Epithelial cell of proximal tubule (primary cell): ENCODE measurements at regions not wholly inside any gene's neighbourhood (a gene's known extent, or its start where the extent isn't known, plus 50 kb on each side); places are given as distances from the start of the nearest gene placed in this dataset.
"Not testable (repeated sequence)": the region's sequence is repeated elsewhere in the genome, so short reads cannot be mapped to it uniquely, and the experiment has no call there.

Experiments used
- DNase-seq: peaks from one replicate; pipeline ENCODE4 v3.0.0-alpha.2; 2011; ENCODE audit warnings: low read depth
- H3K4me3 ChIP-seq: 2 replicates; pipeline ENCODE4 v1.5.1; 2011; ENCODE audit warnings: low read depth, mild to moderate bottlenecking, low read length
- TF ChIP-seq, protein P1 (sequence below): conservative IDR thresholded peaks from 2 replicates; pipeline ENCODE4 v1.5.1; 2012; ENCODE audit warnings: low read depth, mild to moderate bottlenecking, low read length

DNA sequence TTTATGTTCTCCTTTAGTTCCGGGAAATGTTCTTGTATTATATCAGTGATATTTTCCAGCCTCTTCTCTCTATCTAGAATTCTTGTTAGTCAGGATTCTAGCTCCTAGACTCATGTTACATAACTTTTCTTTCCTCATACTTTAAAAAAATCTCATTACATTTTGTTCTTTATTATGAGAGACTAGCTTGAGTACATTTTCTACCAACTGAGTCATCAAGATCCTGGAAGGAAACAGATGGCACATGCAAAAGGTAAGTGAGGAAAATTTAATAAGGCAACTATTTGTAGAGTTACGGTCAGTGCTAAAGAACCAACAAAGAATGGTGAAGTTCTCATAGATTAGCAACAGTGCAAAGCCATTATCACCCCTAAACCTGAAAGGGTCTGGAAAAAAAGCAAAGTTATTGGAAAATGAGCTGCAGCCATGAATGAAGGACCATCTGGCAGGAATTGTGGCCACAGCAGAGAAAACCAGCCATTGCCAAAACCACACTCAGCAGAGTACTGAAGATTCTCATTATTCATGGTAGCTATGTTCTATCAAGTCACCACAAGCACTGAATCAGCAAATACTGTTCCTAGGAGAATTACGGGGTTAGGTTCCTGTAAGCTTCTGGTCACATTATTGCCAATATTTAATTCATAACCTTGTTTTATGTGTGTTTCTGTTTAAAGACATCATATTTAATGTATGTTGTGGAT lies 98.3 kb upstream of the C7orf33 start:
- no peak for DNase-seq
- TF ChIP-seq, protein P1, sequence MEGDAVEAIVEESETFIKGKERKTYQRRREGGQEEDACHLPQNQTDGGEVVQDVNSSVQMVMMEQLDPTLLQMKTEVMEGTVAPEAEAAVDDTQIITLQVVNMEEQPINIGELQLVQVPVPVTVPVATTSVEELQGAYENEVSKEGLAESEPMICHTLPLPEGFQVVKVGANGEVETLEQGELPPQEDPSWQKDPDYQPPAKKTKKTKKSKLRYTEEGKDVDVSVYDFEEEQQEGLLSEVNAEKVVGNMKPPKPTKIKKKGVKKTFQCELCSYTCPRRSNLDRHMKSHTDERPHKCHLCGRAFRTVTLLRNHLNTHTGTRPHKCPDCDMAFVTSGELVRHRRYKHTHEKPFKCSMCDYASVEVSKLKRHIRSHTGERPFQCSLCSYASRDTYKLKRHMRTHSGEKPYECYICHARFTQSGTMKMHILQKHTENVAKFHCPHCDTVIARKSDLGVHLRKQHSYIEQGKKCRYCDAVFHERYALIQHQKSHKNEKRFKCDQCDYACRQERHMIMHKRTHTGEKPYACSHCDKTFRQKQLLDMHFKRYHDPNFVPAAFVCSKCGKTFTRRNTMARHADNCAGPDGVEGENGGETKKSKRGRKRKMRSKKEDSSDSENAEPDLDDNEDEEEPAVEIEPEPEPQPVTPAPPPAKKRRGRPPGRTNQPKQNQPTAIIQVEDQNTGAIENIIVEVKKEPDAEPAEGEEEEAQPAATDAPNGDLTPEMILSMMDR: no peak
- H3K4me3 ChIP-seq: no peak overlapping the region

DNA sequence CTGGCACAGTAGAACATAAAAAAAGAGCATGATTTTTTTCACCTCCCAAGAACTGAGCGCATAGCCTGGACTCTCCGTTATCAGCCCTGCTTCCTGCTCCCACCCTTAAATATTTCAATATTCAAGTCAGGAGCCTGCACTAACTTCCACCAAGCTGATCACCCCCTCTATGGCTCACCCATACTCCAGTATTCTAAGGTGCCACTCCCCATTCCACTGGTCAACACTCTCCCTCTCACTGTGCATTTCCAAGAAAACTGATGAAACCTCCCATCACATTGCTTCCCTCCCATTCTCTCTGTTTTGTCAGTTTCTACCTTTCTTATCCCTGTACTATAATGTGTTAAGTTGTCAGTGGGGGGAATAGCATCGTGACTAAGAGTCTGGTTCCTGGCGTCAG lies 95.0 kb upstream of the C7orf33 start:
- no peak for DNase-seq
- TF ChIP-seq, protein P1: no peak
- H3K4me3 ChIP-seq: no peak overlapping the region

DNA sequence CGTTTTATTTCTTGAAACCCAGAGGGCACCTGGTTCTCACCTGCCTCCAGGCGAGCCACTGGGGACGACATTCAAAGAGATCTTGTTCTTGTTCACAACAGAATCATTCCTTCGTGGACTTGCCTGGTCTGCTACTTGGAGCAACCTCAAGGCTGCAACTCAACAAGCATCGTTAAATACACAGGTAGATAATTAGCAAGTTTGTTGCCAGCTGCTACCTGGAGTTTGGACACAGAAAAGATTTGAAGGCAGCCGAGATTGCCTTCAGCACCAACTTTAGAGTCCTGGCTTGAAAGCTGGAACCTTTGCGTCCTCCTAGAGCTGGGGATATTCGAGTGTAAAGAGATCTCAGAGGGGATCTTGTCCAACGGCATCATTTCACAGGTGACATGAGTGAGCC lies 89.6 kb upstream of the C7orf33 start:
- no peak overlapping the region for H3K4me3 ChIP-seq
- no peak for DNase-seq
- TF ChIP-seq, protein P1: no peak

DNA sequence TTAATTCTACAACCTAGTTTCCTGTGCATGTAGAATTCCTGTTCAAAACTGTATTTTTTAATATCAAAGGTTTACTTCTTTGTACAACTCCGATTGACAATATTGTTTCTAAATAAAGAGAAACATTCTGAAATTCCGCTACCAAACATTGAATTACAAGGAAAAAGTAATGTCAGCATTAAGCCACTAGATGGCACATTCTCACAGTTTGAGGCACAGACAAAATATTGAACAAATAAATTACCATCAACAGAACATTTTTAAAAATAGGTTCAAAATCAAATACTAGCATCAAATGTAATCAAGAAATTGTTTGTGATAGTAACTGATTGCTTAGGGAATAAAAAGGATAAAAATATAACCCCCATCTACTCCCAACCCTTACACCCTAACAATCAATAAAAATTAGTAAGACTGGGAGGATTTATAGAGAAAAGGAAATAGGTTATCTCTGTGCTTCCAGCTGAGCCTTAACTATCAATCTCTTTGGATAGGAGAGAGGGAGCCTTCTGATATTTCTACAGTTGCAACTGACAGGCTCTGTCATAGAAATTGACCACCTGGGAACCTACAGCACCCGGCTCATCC lies 86.6 kb upstream of the C7orf33 start:
- H3K4me3 ChIP-seq: no peak overlapping the region
- DNase-seq: no peak
- TF ChIP-seq, protein P1: peak; percentile 74

DNA sequence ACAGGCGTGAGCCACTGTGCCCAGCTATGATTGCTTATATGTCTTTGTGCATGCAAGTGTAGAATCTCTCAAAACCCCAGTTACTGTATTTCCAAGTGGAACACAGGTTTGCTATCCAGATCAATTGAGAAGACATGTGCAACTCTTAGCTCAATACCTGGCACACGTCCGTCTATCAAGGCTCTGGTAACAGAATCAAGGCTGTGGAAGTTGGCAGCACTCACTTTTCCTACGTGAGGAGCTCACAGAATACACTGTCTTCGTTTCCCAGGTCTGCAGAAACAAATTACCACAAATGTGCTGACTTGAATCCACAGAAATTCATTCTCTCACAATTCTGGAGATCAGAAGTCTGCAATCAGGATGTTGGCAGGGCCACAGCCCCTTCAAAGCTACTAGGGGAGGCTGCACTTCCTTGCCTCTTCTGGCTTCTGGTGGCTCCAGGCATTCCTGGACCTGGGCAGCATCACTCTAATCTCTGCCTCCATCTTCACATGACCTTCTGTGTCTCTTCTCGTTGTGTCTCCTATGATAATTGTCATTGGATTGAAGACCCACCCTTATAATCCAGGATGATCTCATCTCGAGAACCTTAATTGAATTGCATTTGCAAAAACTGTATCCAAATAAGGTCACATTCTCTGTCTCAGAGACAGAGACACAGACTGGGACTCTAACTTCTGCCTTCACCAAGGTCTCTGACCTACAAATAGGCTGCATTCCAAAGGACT lies 84.8 kb upstream of the C7orf33 start:
- no peak for DNase-seq
- H3K4me3 ChIP-seq: no peak overlapping the region
- TF ChIP-seq, protein P1: no peak

DNA sequence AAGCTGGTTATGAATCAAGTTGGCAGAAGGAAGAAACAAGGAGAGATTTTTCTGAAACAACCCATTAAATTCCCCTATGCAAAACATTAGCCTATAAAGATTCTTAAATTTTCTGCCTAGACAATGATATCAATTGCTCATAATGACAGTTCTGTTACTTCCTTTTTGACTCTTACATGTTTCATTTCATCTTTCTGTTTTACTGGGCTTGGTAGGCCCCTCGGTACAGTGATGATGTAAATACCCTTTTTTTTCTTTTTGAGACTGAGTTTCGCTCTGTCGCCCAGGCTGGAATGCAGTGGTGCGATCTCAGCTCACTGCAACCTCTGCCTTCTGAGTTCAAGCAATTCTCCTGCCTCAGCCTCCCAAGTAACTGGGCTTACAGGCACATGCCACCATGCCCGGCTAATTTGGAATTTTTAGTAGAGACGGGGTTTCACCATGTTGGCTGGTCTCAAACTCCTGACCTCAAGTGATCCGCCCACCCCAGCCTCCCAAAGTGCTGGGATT lies 83.4 kb upstream of the C7orf33 start:
- not testable (repeated sequence) for DNase-seq, H3K4me3 ChIP-seq

DNA sequence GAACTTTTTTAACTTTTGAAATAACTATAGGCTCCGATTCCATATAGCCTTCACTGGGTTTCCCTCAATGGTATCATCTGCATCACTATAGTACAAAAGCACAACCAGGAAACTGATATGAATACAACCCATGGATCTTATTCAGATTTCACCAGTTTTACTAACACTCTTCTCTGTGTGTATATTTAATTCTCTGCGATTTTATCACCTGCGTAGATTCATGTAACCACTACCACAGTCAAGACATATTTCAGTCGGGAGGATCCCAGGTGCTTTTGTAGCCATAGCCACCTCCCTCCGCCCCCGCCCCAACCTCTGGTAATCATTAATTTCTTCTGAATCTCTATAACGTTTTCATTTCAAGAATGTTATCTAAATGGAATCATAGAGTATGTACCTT lies 82.8 kb upstream of the C7orf33 start:
- TF ChIP-seq, protein P1: no peak
- no peak for DNase-seq
- no peak overlapping the region for H3K4me3 ChIP-seq
